ENCODE measurements at regions not wholly inside any gene's neighbourhood (a gene's known extent, or its start where the extent isn't known, plus 50 kb on each side); places are given as distances from the start of the nearest gene placed in this dataset.
"Not testable (repeated sequence)": the region's sequence is repeated elsewhere in the genome, so short reads cannot be mapped to it uniquely, and the experiment has no call there.

- DNase-seq (ENCODE audit: low spot score) = no peak
Measured at GRCh38 chr10:4635883-4636282, 190.1 kb upstream of the AKR1E2 start.

- DNase-seq (ENCODE audit: low spot score) = no peak
Measured at GRCh38 chr10:4635388-4635787, 190.6 kb upstream of the AKR1E2 start.

- no peak for DNase-seq (ENCODE audit: low spot score)
Measured at GRCh38 chr10:4633776-4634175, 192.2 kb upstream of the AKR1E2 start.

- DNase-seq (ENCODE audit: low spot score) = no peak
Measured at GRCh38 chr10:4633186-4633585, 192.8 kb upstream of the AKR1E2 start.

GRCh38 chr10:4632757-4633156 lies 193.2 kb upstream of the AKR1E2 start:
- DNase-seq (ENCODE audit: low spot score) = no peak

GRCh38 chr10:4626919-4627318 lies 199.1 kb upstream of the AKR1E2 start:
- DNase-seq (ENCODE audit: low spot score) = no peak

GRCh38 chr10:4623757-4624420 lies 202.1 kb upstream of the AKR1E2 start:
- no peak for DNase-seq (ENCODE audit: low spot score)

- DNase-seq (ENCODE audit: low spot score) = no peak
Measured at GRCh38 chr10:4623200-4623599, 202.8 kb upstream of the AKR1E2 start.

GRCh38 chr10:4622384-4622783 lies 203.6 kb upstream of the AKR1E2 start:
- no peak for DNase-seq (ENCODE audit: low spot score)

- no peak for DNase-seq (ENCODE audit: low spot score)
Measured at GRCh38 chr10:4617589-4617988, 208.4 kb upstream of the AKR1E2 start.

GRCh38 chr10:4615042-4615441 lies 211.0 kb upstream of the AKR1E2 start:
- DNase-seq (ENCODE audit: low spot score) = no peak

GRCh38 chr10:4609251-4609650 lies 216.8 kb upstream of the AKR1E2 start:
- DNase-seq (ENCODE audit: low spot score) = no peak

- no peak for DNase-seq (ENCODE audit: low spot score)
Measured at GRCh38 chr10:4607681-4608080, 218.3 kb upstream of the AKR1E2 start.

- no peak for DNase-seq (ENCODE audit: low spot score)
Measured at GRCh38 chr10:4606856-4607636, 219.0 kb upstream of the AKR1E2 start.

- no peak for DNase-seq (ENCODE audit: low spot score)
Measured at GRCh38 chr10:4602764-4603491, 223.1 kb upstream of the AKR1E2 start.

GRCh38 chr10:4599471-4599870 lies 226.5 kb upstream of the AKR1E2 start:
- no peak for DNase-seq (ENCODE audit: low spot score)

- not testable (repeated sequence) for DNase-seq (ENCODE audit: low spot score)
Measured at GRCh38 chr10:4597898-4598297, 228.1 kb upstream of the AKR1E2 start.

GRCh38 chr10:4596951-4597350 lies 229.1 kb upstream of the AKR1E2 start:
- DNase-seq (ENCODE audit: low spot score) = no peak

GRCh38 chr10:4595719-4596319 lies 230.2 kb upstream of the AKR1E2 start:
- no peak for DNase-seq (ENCODE audit: low spot score)

- no peak for DNase-seq (ENCODE audit: low spot score)
Measured at GRCh38 chr10:4590807-4591206, 235.2 kb upstream of the AKR1E2 start.

GRCh38 chr10:4588824-4589223 lies 237.2 kb upstream of the AKR1E2 start:
- no peak for DNase-seq (ENCODE audit: low spot score)

- no peak for DNase-seq (ENCODE audit: low spot score)
Measured at GRCh38 chr10:4587466-4587865, 238.5 kb upstream of the AKR1E2 start.

- no peak for DNase-seq (ENCODE audit: low spot score)
Measured at GRCh38 chr10:4586776-4587175, 239.2 kb upstream of the AKR1E2 start.
